ENCODE measurements at regions not wholly inside any gene's neighbourhood (a gene's known extent, or its start where the extent isn't known, plus 50 kb on each side); places are given as distances from the start of the nearest gene placed in this dataset.

DNA sequence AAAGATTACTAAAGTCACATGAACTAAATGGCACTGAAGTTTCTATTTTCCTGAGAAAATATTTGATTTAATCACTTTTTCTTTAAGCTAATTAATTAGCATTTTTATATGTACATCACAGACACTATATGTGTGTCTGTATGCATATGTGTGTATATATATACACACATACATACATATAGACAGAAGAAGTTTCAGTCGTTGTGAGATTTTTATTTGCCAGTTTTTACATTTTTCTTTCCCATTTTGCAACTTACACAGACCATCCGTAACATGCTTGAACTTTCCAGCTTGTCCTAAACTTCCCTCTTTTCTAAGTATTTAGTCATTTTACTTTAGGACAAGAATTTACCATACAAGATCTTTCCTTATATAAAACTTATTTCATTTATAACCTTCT, 299.1 kb downstream of the IPO8 start:
- no peaks in the 10 kb centered on the region for H3K36me3 ChIP-seq
- no peaks in the 10 kb centered on the region for H3K27me3 ChIP-seq
- no peaks in the 10 kb centered on the region for H3K9me3 ChIP-seq
- in situ Hi-C loops (cut with MboI; ENCODE audit: low sequenced_read_pairs in 4 of 4) (no loop called here), intact Hi-C loops (cut with DNase I; ENCODE audit: low total_unique reads) (no loop called here)
- TF ChIP-seq POLR2A (IDR thresholded peaks at IDR 0.05) = no peak
- TF ChIP-seq, protein P1, sequence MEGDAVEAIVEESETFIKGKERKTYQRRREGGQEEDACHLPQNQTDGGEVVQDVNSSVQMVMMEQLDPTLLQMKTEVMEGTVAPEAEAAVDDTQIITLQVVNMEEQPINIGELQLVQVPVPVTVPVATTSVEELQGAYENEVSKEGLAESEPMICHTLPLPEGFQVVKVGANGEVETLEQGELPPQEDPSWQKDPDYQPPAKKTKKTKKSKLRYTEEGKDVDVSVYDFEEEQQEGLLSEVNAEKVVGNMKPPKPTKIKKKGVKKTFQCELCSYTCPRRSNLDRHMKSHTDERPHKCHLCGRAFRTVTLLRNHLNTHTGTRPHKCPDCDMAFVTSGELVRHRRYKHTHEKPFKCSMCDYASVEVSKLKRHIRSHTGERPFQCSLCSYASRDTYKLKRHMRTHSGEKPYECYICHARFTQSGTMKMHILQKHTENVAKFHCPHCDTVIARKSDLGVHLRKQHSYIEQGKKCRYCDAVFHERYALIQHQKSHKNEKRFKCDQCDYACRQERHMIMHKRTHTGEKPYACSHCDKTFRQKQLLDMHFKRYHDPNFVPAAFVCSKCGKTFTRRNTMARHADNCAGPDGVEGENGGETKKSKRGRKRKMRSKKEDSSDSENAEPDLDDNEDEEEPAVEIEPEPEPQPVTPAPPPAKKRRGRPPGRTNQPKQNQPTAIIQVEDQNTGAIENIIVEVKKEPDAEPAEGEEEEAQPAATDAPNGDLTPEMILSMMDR (IDR thresholded peaks at IDR 0.05 in 4 of 5, conservative IDR thresholded peaks at IDR 0.05 in 1 of 5) = no peak
- no peak for ATAC-seq
- no peak overlapping the region for H3K27ac ChIP-seq
- no peaks in the 10 kb centered on the region for H3K4me1 ChIP-seq
- no peak overlapping the region for H3K4me3 ChIP-seq
- DNase-seq = no peak

DNA sequence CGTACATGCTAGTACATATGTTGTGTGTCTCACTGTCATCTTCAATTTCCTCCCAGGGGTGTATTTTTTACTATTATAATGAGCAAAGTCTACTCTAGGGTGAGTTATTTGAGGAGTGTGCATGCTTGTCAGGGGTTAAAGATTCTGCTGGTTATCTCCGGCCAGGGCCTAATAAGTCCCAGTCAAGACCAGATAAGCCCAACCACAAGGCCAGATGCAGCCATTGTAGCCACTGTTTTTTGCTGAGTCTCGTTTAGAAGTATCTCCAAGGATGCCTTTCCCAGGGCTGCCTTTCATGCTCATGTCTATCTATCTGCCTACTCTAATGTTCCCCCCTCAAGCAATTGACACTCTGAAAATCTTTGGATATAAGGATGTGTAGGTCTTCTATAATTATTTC, 300.5 kb downstream of the IPO8 start:
- Histone ChIP-seq H3K4me3 (no peak overlapping the region), H3K27me3 (no peaks in the 10 kb centered on the region), H3K27ac (no peak overlapping the region), H3K9me3 (no peaks in the 10 kb centered on the region), H3K36me3 (no peaks in the 10 kb centered on the region), H3K4me1 (no peaks in the 10 kb centered on the region)
- TF ChIP-seq POLR2A (IDR thresholded peaks at IDR 0.05) = no peak
- TF ChIP-seq, protein P1 (IDR thresholded peaks at IDR 0.05 in 4 of 5, conservative IDR thresholded peaks at IDR 0.05 in 1 of 5) = no peak
- in situ Hi-C loops (cut with MboI; ENCODE audit: low sequenced_read_pairs in 4 of 4) = no loop called here
- ATAC-seq (no peak), DNase-seq (no peak)
- intact Hi-C loops (cut with DNase I; ENCODE audit: low total_unique reads) = no loop called here

DNA sequence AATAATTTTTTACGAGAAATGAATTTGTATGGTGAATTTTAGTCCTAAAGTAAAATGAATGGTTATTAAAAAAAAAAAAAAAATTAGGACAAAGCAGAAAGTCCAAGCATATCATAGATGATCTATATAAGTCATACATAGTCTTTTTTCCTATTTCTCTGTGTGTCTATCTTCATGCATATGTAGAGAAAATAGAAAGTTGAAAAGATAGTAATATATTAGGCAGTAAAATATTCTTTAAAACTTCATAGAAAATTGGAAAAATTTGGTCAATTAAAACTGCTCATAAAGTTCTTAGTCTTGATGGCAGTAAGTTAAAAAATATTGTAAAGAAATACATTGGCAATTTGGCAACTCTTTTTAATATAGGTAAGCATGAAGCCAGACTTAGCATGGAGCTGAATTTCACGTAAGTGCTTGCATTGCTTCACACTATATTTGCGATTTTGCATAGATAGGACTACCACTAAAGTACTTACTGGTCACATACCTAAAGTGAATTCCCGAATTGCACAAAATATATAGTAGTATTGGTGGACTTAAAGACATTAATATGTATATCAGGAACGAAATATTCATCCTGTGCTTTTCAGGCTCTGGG, 303.8 kb downstream of the IPO8 start:
- Histone ChIP-seq H3K36me3 (no peaks in the 10 kb centered on the region), H3K27me3 (no peaks in the 10 kb centered on the region), H3K4me3 (no peak overlapping the region), H3K9me3 (no peaks in the 10 kb centered on the region), H3K27ac (no peak overlapping the region), H3K4me1 (no peaks in the 10 kb centered on the region)
- ATAC-seq (no peak), DNase-seq (no peak)
- TF ChIP-seq, protein P1 (IDR thresholded peaks at IDR 0.05 in 4 of 5, conservative IDR thresholded peaks at IDR 0.05 in 1 of 5) = no peak
- TF ChIP-seq POLR2A (IDR thresholded peaks at IDR 0.05) = no peak
- intact Hi-C loops (cut with DNase I; ENCODE audit: low total_unique reads) (no loop called here), in situ Hi-C loops (cut with MboI; ENCODE audit: low sequenced_read_pairs in 4 of 4) (no loop called here)

DNA sequence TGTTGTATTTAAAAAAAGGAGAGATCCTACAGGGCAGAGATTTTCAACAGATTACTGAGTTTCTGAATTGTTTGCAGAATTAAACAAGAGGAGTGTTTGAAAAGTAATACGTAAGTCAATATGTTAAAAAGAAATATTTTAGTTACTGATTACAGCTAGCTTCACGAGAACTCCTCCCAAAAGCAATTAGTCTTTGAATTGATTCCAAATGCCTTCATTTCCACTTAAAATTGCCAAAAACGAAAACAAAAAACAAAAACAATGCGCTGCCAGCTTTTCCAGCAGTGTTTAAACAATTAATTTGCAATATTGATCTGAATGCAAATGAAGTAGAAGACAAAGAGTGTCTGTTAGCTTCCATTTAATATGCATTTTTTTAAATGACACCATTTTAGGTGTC, 310.0 kb downstream of the IPO8 start:
- H3K4me3 ChIP-seq = no peak overlapping the region
- no peaks in the 10 kb centered on the region for H3K27me3 ChIP-seq
- H3K36me3 ChIP-seq = no peaks in the 10 kb centered on the region
- TF ChIP-seq, protein P1 (IDR thresholded peaks at IDR 0.05 in 4 of 5, conservative IDR thresholded peaks at IDR 0.05 in 1 of 5) = no peak
- no peak for DNase-seq
- H3K9me3 ChIP-seq = no peaks in the 10 kb centered on the region
- H3K4me1 ChIP-seq = no peaks in the 10 kb centered on the region
- H3K27ac ChIP-seq = no peak overlapping the region
- in situ Hi-C loops (cut with MboI; ENCODE audit: low sequenced_read_pairs in 4 of 4) = no loop called here
- intact Hi-C loops (cut with DNase I; ENCODE audit: low total_unique reads) = no loop called here
- ATAC-seq = no peak

DNA sequence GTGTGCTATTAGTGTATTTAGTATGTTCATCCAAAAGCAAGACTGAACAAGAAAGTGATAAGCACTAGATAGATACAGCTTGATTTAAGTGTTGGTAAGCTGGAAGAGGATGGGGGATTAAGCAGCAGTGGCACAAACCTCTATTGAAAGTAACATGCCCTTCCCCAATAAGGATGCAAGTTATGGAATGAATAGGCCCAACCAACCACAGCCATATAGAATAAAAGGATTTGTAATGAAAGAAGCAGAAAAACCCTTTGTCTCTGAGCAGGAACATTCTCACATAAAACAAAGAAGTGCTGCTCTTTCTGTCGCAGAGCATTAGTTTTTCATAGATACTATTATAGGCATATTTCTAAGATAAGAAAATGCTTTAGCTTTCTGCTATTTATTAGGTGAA, 310.7 kb downstream of the IPO8 start:
- in situ Hi-C loops (cut with MboI; ENCODE audit: low sequenced_read_pairs in 4 of 4) = no loop called here
- intact Hi-C loops (cut with DNase I; ENCODE audit: low total_unique reads) = no loop called here
- ATAC-seq = no peak

More for the DNA sequence above, 310.7 kb downstream of the IPO8 start:
- DNase-seq = no peak
- Histone ChIP-seq H3K27ac (no peak overlapping the region), H3K4me1 (no peaks in the 10 kb centered on the region), H3K4me3 (no peak overlapping the region), H3K36me3 (no peaks in the 10 kb centered on the region), H3K9me3 (no peaks in the 10 kb centered on the region), H3K27me3 (no peaks in the 10 kb centered on the region)
- TF ChIP-seq, protein P1 (IDR thresholded peaks at IDR 0.05 in 4 of 5, conservative IDR thresholded peaks at IDR 0.05 in 1 of 5) = no peak
- no peak for TF ChIP-seq POLR2A (IDR thresholded peaks at IDR 0.05)
